GM18909 (cell line): ENCODE measurements at regions not wholly inside any gene's neighbourhood (a gene's known extent, or its start where the extent isn't known, plus 50 kb on each side); places are given as distances from the start of the nearest gene placed in this dataset.
"Not testable (repeated sequence)": the region's sequence is repeated elsewhere in the genome, so short reads cannot be mapped to it uniquely, and the experiment has no call there.

Experiments
- ATAC-seq: cut with Tn5 transposase; IDR thresholded peaks from one replicate; pipeline ENCODE4 v1.9.1; 2021; ENCODE audit warnings: mild to moderate bottlenecking; ENCODE audit not compliant: unreplicated experiment, poor library complexity

- ATAC-seq: no peak
Observed at GRCh38 chr5:68071282-68071632, 144.3 kb upstream of the PIK3R1 start.

- peak; percentile 92 for ATAC-seq
Observed at GRCh38 chr5:68070591-68071281, 144.8 kb upstream of the PIK3R1 start.

- ATAC-seq: no peak
Observed at GRCh38 chr5:68067976-68068603, 147.5 kb upstream of the PIK3R1 start.

GRCh38 chr5:68067291-68067690 is 148.3 kb upstream of the PIK3R1 start:
- no peak for ATAC-seq

GRCh38 chr5:68066277-68066955 is 149.1 kb upstream of the PIK3R1 start:
- ATAC-seq: no peak

- not testable (repeated sequence) for ATAC-seq
Observed at GRCh38 chr5:68065321-68065720, 150.2 kb upstream of the PIK3R1 start.

- no peak for ATAC-seq
Observed at GRCh38 chr5:68060382-68060781, 155.2 kb upstream of the PIK3R1 start.

- no peak for ATAC-seq
Observed at GRCh38 chr5:68057191-68057590, 158.4 kb upstream of the PIK3R1 start.

- no peak for ATAC-seq
Observed at GRCh38 chr5:68055686-68056085, 159.9 kb upstream of the PIK3R1 start.

GRCh38 chr5:68054638-68055037 is 160.9 kb upstream of the PIK3R1 start:
- ATAC-seq: no peak

GRCh38 chr5:68053202-68053601 is 162.4 kb upstream of the PIK3R1 start:
- no peak for ATAC-seq

GRCh38 chr5:68049053-68049713 is 166.4 kb upstream of the PIK3R1 start:
- ATAC-seq: no peak

GRCh38 chr5:68048516-68048915 is 167.0 kb upstream of the PIK3R1 start:
- no peak for ATAC-seq

GRCh38 chr5:68048054-68048453 is 167.5 kb upstream of the PIK3R1 start:
- ATAC-seq: not testable (repeated sequence)

GRCh38 chr5:68047035-68047434 is 168.5 kb upstream of the PIK3R1 start:
- no peak for ATAC-seq

- ATAC-seq: no peak
Observed at GRCh38 chr5:68046445-68046844, 169.1 kb upstream of the PIK3R1 start.

- peak; percentile 97 for ATAC-seq
Observed at GRCh38 chr5:68041293-68041692, 174.3 kb upstream of the PIK3R1 start.

GRCh38 chr5:68037546-68037945 is 178.0 kb upstream of the PIK3R1 start:
- no peak for ATAC-seq

GRCh38 chr5:68033961-68034571 is 181.5 kb upstream of the PIK3R1 start:
- no peak for ATAC-seq

- ATAC-seq: no peak
Observed at GRCh38 chr5:68033029-68033428, 182.5 kb upstream of the PIK3R1 start.
